Vagina (tissue), 2 donors: ENCODE measurements at regions not wholly inside any gene's neighbourhood (a gene's known extent, or its start where the extent isn't known, plus 50 kb on each side); places are given as distances from the start of the nearest gene placed in this dataset.

Experiments
- DNase-seq, 2 donors: peaks; one replicate each; pipeline ENCODE4 v3.0.0-alpha.2; 2017; ENCODE audit errors: extremely low spot score in 2 of 2
- H3K27ac ChIP-seq: fragments of 200-600 bp; sonication (generic); one replicate; pipeline ENCODE4 v1.5.1; 2019
- H3K27me3 ChIP-seq: fragments of 200-600 bp; sonication (generic); one replicate; pipeline ENCODE4 v1.5.1; 2019
- H3K36me3 ChIP-seq, 2 donors: fragments of 200-600 bp; sonication (generic); one replicate each; pipeline ENCODE4 v1.5.1; 2017 to 2019
- H3K4me1 ChIP-seq: fragments of 200-600 bp; sonication (generic); one replicate; pipeline ENCODE4 v1.5.1; 2019
- H3K4me3 ChIP-seq, 2 donors: fragments of 200-600 bp; sonication (generic); 1 replicate in 1 of 2; 2 replicates in 1 of 2; pipeline ENCODE4 v1.5.1; 2016 to 2019
- H3K9me3 ChIP-seq: fragments of 200-600 bp; sonication (generic); one replicate; pipeline ENCODE4 v1.5.1; 2019
- POLR2A ChIP-seq, 2 donors: fragments of 450-650 bp; IDR thresholded peaks; one replicate each; pipeline ENCODE4 v1.6.1; 2017; ENCODE audit warnings: antibody characterized with exemption in 2 of 2, mild to moderate bottlenecking in 2 of 2, moderate library complexity in 2 of 2
- POLR2AphosphoS5 ChIP-seq, 2 donors: sonication (generic); formaldehyde crosslinking; IDR thresholded peaks; one replicate each; pipeline ENCODE4 v1.9.0; 2017; ENCODE audit warnings: antibody characterized with exemption in 2 of 2, mild to moderate bottlenecking in 2 of 2, low read depth in 1 of 2; ENCODE audit not compliant: insufficient read depth in 1 of 2
- intact Hi-C: fragments of 100-400 bp; cut with DNase I; formaldehyde crosslinking; loops from one replicate; pipeline ENCODE4 v1.15.1; 2023
- TF ChIP-seq, protein P1 (sequence below), 3 experiments: fragments of 450-650 bp in 2 of 3; fragments of 200-600 bp in 1 of 3; sonication (generic) in 1 of 3; IDR thresholded peaks; one replicate each; pipeline ENCODE4 v1.5.1; 2017 to 2019; ENCODE audit warnings: antibody characterized with exemption in 3 of 3, mild to moderate bottlenecking in 2 of 3, moderate library complexity in 2 of 3

DNA sequence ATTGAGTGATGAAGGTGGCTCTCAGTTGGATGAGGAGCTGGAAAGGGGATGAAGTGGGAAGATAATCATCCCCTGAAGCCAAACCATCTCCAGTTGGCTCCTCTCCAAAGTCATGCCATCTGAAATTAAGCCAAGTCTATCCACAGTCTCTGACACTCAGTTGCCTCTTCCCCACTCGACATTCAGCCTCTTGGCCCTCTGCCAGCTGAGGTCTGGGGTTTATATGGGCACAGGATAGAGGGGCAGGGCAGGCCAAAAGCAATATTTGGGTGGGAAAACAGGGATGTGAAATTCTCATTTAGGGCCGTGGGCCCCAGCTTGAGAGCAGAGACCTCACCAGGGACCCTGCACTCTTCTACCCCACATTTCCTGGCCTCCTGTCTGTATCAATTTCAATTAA lies 85.9 kb downstream of the SLITRK1 start:
- Histone ChIP-seq H3K27me3 (no peaks in the 10 kb centered on the region), H3K4me1 (no peaks in the 10 kb centered on the region), H3K9me3 (no peaks in the 10 kb centered on the region), H3K27ac (no peak overlapping the region), H3K4me3 (no peak overlapping the region), H3K36me3 (no peaks in the 10 kb centered on the region)
- DNase-seq, result no peak
- TF ChIP-seq POLR2A (IDR thresholded peaks at IDR 0.05) (no peak), POLR2AphosphoS5 (IDR thresholded peaks at IDR 0.05; ENCODE audit: insufficient read depth in 1 of 2, low read depth in 1 of 2) (no peak)
- TF ChIP-seq, protein P1, sequence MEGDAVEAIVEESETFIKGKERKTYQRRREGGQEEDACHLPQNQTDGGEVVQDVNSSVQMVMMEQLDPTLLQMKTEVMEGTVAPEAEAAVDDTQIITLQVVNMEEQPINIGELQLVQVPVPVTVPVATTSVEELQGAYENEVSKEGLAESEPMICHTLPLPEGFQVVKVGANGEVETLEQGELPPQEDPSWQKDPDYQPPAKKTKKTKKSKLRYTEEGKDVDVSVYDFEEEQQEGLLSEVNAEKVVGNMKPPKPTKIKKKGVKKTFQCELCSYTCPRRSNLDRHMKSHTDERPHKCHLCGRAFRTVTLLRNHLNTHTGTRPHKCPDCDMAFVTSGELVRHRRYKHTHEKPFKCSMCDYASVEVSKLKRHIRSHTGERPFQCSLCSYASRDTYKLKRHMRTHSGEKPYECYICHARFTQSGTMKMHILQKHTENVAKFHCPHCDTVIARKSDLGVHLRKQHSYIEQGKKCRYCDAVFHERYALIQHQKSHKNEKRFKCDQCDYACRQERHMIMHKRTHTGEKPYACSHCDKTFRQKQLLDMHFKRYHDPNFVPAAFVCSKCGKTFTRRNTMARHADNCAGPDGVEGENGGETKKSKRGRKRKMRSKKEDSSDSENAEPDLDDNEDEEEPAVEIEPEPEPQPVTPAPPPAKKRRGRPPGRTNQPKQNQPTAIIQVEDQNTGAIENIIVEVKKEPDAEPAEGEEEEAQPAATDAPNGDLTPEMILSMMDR (IDR thresholded peaks at IDR 0.05), result no peak
- intact Hi-C loops, result no loop called here

DNA sequence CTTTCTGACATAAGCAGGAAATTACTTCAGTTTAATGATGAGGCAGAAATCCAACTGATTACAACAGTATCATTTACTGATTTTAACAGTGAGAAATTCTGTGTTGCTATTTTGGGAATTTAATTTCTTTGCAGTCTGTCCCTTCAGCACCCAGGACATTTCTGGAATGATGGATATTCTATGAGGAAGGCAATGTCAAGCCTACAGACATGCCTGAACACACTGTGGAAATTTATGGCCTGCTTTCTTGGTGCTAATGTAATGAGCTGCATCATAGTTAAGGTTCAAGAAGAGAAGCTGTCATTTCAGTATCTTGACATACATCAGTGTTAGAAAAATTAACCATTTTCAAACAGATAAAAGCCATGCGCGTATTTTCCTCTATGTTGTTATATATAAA lies 87.7 kb downstream of the SLITRK1 start:
- no peaks in the 10 kb centered on the region for H3K4me1 ChIP-seq
- no peak overlapping the region for H3K27ac ChIP-seq
- H3K4me3 ChIP-seq, result no peak overlapping the region
- intact Hi-C loops, result no loop called here
- TF ChIP-seq, protein P1 (IDR thresholded peaks at IDR 0.05), result no peak
- no peak for TF ChIP-seq POLR2A (IDR thresholded peaks at IDR 0.05)
- TF ChIP-seq POLR2AphosphoS5 (IDR thresholded peaks at IDR 0.05; ENCODE audit: insufficient read depth in 1 of 2, low read depth in 1 of 2), result no peak
- no peak for DNase-seq
- no peaks in the 10 kb centered on the region for H3K27me3 ChIP-seq
- no peaks in the 10 kb centered on the region for H3K9me3 ChIP-seq
- no peaks in the 10 kb centered on the region for H3K36me3 ChIP-seq

DNA sequence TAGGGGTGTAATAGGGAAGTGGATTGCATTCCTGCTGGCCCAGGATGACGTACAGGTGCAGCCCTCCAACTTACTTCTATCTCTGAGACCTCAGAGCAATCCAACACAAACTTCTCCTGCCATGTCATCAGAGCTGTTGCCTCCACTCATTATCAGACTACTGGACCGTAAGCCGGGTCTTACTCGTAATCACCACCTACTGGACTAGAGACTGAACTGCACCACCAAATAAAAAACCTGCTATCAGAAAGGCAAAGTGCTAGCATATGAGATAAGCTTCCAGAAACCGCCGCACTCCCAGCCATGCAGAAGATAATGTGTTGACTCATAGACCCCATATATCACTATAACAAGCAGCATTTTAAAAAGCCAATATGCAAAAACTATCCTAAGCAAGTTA lies 102.0 kb downstream of the SLITRK1 start:
- no peak overlapping the region for H3K27ac ChIP-seq
- no peaks in the 10 kb centered on the region for H3K36me3 ChIP-seq
- TF ChIP-seq POLR2A (IDR thresholded peaks at IDR 0.05) (no peak), POLR2AphosphoS5 (IDR thresholded peaks at IDR 0.05; ENCODE audit: insufficient read depth in 1 of 2, low read depth in 1 of 2) (no peak)
- TF ChIP-seq, protein P1 (IDR thresholded peaks at IDR 0.05), result no peak
- no peak for DNase-seq
- no peak overlapping the region for H3K4me3 ChIP-seq
- intact Hi-C loops, result no loop called here
- no peaks in the 10 kb centered on the region for H3K27me3 ChIP-seq
- H3K9me3 ChIP-seq, result no peaks in the 10 kb centered on the region
- H3K4me1 ChIP-seq, result no peaks in the 10 kb centered on the region

DNA sequence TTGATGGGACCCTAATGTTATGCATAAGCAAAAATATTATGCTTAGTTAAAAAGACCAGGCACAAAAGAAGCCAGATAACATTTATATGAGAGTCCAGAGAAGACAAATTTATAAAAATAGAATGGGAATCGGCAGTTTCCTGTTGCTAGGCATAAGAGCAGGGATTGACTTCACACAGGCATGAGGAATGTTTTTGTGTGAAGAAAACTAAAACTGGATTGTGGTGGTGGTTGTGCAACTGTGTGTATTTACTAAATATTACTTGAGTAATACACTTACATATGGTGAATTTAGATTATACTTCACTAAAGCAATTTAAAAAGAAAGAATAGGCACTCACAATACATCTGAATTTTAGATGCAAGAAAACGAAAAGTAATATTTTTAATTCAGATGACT lies 108.3 kb downstream of the SLITRK1 start:
- Histone ChIP-seq H3K9me3 (no peaks in the 10 kb centered on the region), H3K4me1 (no peaks in the 10 kb centered on the region), H3K4me3 (no peak overlapping the region), H3K27me3 (no peaks in the 10 kb centered on the region), H3K36me3 (no peaks in the 10 kb centered on the region), H3K27ac (no peak overlapping the region)
- intact Hi-C loops, result no loop called here
- DNase-seq, result no peak
- TF ChIP-seq POLR2A (IDR thresholded peaks at IDR 0.05), result no peak
- TF ChIP-seq, protein P1 (IDR thresholded peaks at IDR 0.05), result no peak
- TF ChIP-seq POLR2AphosphoS5 (IDR thresholded peaks at IDR 0.05; ENCODE audit: insufficient read depth in 1 of 2, low read depth in 1 of 2), result no peak

DNA sequence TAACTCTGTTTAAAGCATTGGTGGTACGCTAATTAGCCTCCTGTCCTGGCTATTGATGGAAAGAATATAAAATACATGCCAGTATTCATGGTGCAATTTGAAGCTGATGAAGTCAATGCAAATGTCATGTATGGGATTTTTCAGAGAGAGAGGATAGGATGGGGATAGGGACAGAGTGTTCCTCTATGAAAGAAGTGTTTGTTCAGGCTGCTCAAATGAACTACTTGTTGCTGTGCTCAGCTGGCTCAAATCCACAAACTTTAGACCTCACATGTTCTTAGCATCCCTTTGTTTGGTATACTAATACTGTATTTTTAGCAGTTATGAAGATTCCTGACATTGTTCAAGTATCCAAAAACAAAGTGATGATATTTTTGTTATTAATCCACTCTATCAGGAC lies 116.5 kb downstream of the SLITRK1 start:
- H3K36me3 ChIP-seq, result no peaks in the 10 kb centered on the region
- H3K27me3 ChIP-seq, result no peaks in the 10 kb centered on the region
- H3K4me3 ChIP-seq, result no peak overlapping the region
- TF ChIP-seq POLR2AphosphoS5 (IDR thresholded peaks at IDR 0.05; ENCODE audit: insufficient read depth in 1 of 2, low read depth in 1 of 2) (no peak), POLR2A (IDR thresholded peaks at IDR 0.05) (no peak)
- TF ChIP-seq, protein P1 (IDR thresholded peaks at IDR 0.05), result no peak
- DNase-seq, result no peak
- H3K27ac ChIP-seq, result no peak overlapping the region
- H3K9me3 ChIP-seq, result no peaks in the 10 kb centered on the region
- no peaks in the 10 kb centered on the region for H3K4me1 ChIP-seq
- intact Hi-C loops, result no loop called here
